Endodermal cell (in vitro differentiated cells): ENCODE measurements at regions not wholly inside any gene's neighbourhood (a gene's known extent, or its start where the extent isn't known, plus 50 kb on each side); places are given as distances from the start of the nearest gene placed in this dataset.

ENCODE experiments used
- DNase-seq: peaks from one replicate; pipeline ENCODE4 v3.0.0-alpha.2; 2017
- H3K27ac ChIP-seq: 2 replicates; pipeline ENCODE4 v1.5.1; 2013; ENCODE audit warnings: mild to moderate bottlenecking, low read depth, low read length, moderate library complexity
- H3K27me3 ChIP-seq: 2 replicates; pipeline ENCODE4 v1.6.1; 2013; ENCODE audit warnings: mild to moderate bottlenecking, low read length, moderate library complexity; ENCODE audit not compliant: insufficient read depth, control insufficient read depth, poor library complexity, severe bottlenecking
- H3K36me3 ChIP-seq: 2 replicates; pipeline ENCODE4 v1.7.0; 2013; ENCODE audit warnings: mild to moderate bottlenecking, low read length, moderate library complexity; ENCODE audit not compliant: control insufficient read depth, insufficient read depth
- H3K4me1 ChIP-seq: one replicate; pipeline ENCODE4 v1.7.0; 2013; ENCODE audit warnings: low read length; ENCODE audit not compliant: control insufficient read depth, insufficient read depth
- H3K4me3 ChIP-seq: 2 replicates; pipeline ENCODE4 v1.5.1; 2013; ENCODE audit warnings: mild to moderate bottlenecking, low read length, moderate library complexity
- H3K9ac ChIP-seq: 2 replicates; pipeline ENCODE4 v1.6.1; 2013; ENCODE audit warnings: mild to moderate bottlenecking, low read length, moderate library complexity; ENCODE audit not compliant: poor library complexity, severe bottlenecking; ENCODE audit errors: extremely low read depth
- H3K9me3 ChIP-seq: 2 replicates; pipeline ENCODE4 v1.6.1; 2013; ENCODE audit warnings: mild to moderate bottlenecking, low read length, moderate library complexity; ENCODE audit not compliant: control insufficient read depth
- H3K27ac Mint-ChIP-seq: 2 replicates; pipeline ENCODE4 v1.8.0; 2020; ENCODE audit warnings: mixed read lengths
- H3K27me3 Mint-ChIP-seq: 2 replicates; pipeline ENCODE4 v1.8.0; 2021; ENCODE audit warnings: mild to moderate bottlenecking, mixed read lengths; ENCODE audit not compliant: insufficient read depth
- H3K36me3 Mint-ChIP-seq: 2 replicates; pipeline ENCODE4 v1.8.0; 2020; ENCODE audit warnings: low read depth, mixed read lengths
- H3K4me1 Mint-ChIP-seq: 2 replicates; pipeline ENCODE4 v1.8.0; 2020; ENCODE audit warnings: mixed read lengths
- H3K4me3 Mint-ChIP-seq: 2 replicates; pipeline ENCODE4 v1.8.0; 2020; ENCODE audit warnings: mild to moderate bottlenecking, moderate library complexity, mixed read lengths
- H3K9me3 Mint-ChIP-seq: 2 replicates; pipeline ENCODE4 v1.8.0; 2020; ENCODE audit warnings: mild to moderate bottlenecking, mixed read lengths
- CTCF ChIP-seq: fragments of 200-600 bp; sonication (generic); conservative IDR thresholded peaks from 2 replicates; pipeline ENCODE4 v1.5.0; 2021; ENCODE audit warnings: antibody characterized with exemption, mild to moderate bottlenecking
- WGBS, 2 experiments: methylation state at CpG; one replicate each; pipeline versions ENCODE4 v1.1.5 to v1.1.7; 2013; ENCODE audit warnings: missing lambda C conversion rate in 2 of 2, mixed read lengths in 1 of 2; ENCODE audit not compliant: insufficient coverage in 1 of 2, insufficient read length in 1 of 2; 5-methylcytosine and 5-hydroxymethylcytosine counted together

DNA sequence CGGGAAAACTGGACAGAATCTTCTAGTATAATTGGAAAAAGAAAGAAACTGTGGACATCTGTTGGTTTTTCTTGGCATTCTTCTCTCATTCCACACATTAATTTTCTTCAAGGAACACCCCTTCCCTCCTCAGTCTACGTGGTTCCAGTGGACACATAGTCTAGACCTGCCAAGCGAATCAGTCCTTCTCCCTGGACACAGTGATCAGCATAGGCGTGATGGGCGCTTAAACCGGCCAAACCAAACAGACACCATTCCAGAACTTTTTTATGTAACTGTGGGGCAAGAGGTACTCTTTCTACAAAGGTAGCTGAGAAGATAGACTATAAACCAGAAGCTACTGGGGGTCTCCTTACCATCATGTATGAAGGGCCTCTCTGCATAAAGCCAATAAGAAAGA lies 121.8 kb upstream of the COX10 start:
- no peak overlapping the region for H3K9ac ChIP-seq
- Mint-ChIP-seq H3K9me3 (no peaks in the 10 kb centered on the region), H3K36me3 (no peaks in the 10 kb centered on the region), H3K27me3 (no peaks in the 10 kb centered on the region), H3K4me3 (no peak overlapping the region), H3K27ac (no peak overlapping the region), H3K4me1 (peaks cover 5% of the 10 kb centered on the region)
- 97 to 100% methylated on average over 2 to 6 of the region's 6 CpGs for WGBS, 2 experiments
- no peak for TF ChIP-seq CTCF
- no peaks in the 10 kb centered on the region for H3K36me3 ChIP-seq
- DNase-seq: no peak
- no peak overlapping the region for H3K4me3 ChIP-seq
- no peak overlapping the region for H3K27ac ChIP-seq
- H3K27me3 ChIP-seq: no peaks in the 10 kb centered on the region
- H3K4me1 ChIP-seq: peaks cover 3% of the 10 kb centered on the region
- no peaks in the 10 kb centered on the region for H3K9me3 ChIP-seq

- H3K4me1 Mint-ChIP-seq: peaks cover 7% of the 10 kb centered on the region
- H3K9ac ChIP-seq: no peak overlapping the region
- no peak overlapping the region for H3K27ac ChIP-seq
- 84 to 90% methylated on average over 4 of the region's 4 CpGs for WGBS, 2 experiments
- H3K4me3 Mint-ChIP-seq: no peak overlapping the region
- H3K9me3 Mint-ChIP-seq: no peaks in the 10 kb centered on the region
- no peak overlapping the region for H3K27ac Mint-ChIP-seq
- H3K4me1 ChIP-seq: peaks cover 3% of the 10 kb centered on the region
- no peaks in the 10 kb centered on the region for H3K27me3 Mint-ChIP-seq
- H3K9me3 ChIP-seq: no peaks in the 10 kb centered on the region
- H3K36me3 ChIP-seq: no peaks in the 10 kb centered on the region
- H3K4me3 ChIP-seq: no peak overlapping the region
- no peaks in the 10 kb centered on the region for H3K36me3 Mint-ChIP-seq
- no peak for TF ChIP-seq CTCF
- DNase-seq: no peak
- H3K27me3 ChIP-seq: no peaks in the 10 kb centered on the region
These were observed 117.1 kb upstream of the COX10 start for GRCh38 chr17:13952009-13952750.

GRCh38 chr17:13953841-13954240 lies 115.5 kb upstream of the COX10 start:
- H3K27me3 Mint-ChIP-seq: no peaks in the 10 kb centered on the region
- Histone ChIP-seq H3K27ac (no peak overlapping the region), H3K9ac (no peak overlapping the region), H3K4me3 (no peak overlapping the region), H3K9me3 (no peaks in the 10 kb centered on the region), H3K36me3 (no peaks in the 10 kb centered on the region), H3K4me1 (peaks cover 3% of the 10 kb centered on the region), H3K27me3 (no peaks in the 10 kb centered on the region)
- H3K4me1 Mint-ChIP-seq: peaks cover 7% of the 10 kb centered on the region
- H3K36me3 Mint-ChIP-seq: no peaks in the 10 kb centered on the region
- no peaks in the 10 kb centered on the region for H3K9me3 Mint-ChIP-seq
- no peak overlapping the region for H3K4me3 Mint-ChIP-seq
- no peak overlapping the region for H3K27ac Mint-ChIP-seq
- DNase-seq: no peak
- WGBS, 2 experiments: 0% methylated on average over 1 of the region's 1 CpG
- TF ChIP-seq CTCF: no peak
